ENCODE measurements at regions not wholly inside any gene's neighbourhood (a gene's known extent, or its start where the extent isn't known, plus 50 kb on each side); places are given as distances from the start of the nearest gene placed in this dataset.

DNA sequence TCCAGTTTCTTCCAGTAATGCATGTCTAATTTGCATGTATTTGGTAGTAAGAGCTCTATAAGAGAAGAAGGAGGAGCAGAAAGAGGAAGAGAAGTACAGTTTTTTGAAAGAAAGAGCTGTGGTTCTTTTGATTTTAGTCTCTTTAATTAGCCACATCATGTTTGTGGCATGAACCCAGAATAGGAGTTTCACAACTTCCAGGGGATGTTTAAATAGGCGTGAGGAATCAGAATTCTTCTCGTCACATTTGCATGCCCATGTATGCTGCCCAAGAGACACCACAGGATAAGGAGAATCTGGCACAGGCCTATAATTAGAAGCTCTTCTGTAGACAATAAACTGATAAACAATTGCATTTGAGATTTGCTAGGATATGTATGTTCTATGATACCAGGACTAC is 78.7 kb downstream of the GAS1 start:
- no peak overlapping the region for H3K9ac ChIP-seq (ENCODE audit: insufficient read depth, low read depth, low read length)
- H3K4me2 ChIP-seq (ENCODE audit: low read depth, low read length) = no peak overlapping the region
- no peak overlapping the region for H3K27ac ChIP-seq (ENCODE audit: extremely low read length, insufficient read depth, low read length)
- no TSS peak for BruUV-seq (replicated peaks)
- FAIRE-seq (no peak), DNase-seq (ENCODE audit: low spot score) (no peak), ATAC-seq (no peak)
- CTCF ChIA-PET (ENCODE audit: low intra/inter-chr PET ratio, low total read pairs) = no interaction called here
- H3K9me3 ChIP-seq (ENCODE audit: low read length) = no peaks in the 10 kb centered on the region
- no peaks in the 10 kb centered on the region for H3K79me2 ChIP-seq (ENCODE audit: insufficient read depth, low read length)
- 12% methylated on average over 2 of the region's 2 CpGs for WGBS (ENCODE audit: low lambda C conversion rate)
- no peaks in the 10 kb centered on the region for H3K4me1 ChIP-seq (ENCODE audit: insufficient read depth, low read length)
- intact Hi-C loops (cut with micrococcal nuclease; ENCODE audit: unreplicated experiment) = no loop called here
- no peaks in the 10 kb centered on the region for H3K36me3 ChIP-seq (replicated peaks in 1 of 2; ENCODE audit: control insufficient read depth in 1 of 2, insufficient read depth in 2 of 2, low read length in 2 of 2)
- in situ Hi-C loops (cut with HindIII; ENCODE audit: extremely low pct_ligation_motif_present, low pct_unique_long_range_greater_than_20kb) = no loop called here
- H2AFZ ChIP-seq (ENCODE audit: low read length) = no peak overlapping the region
- no peaks in the 10 kb centered on the region for H4K20me1 ChIP-seq (ENCODE audit: insufficient read depth, low read length)
- no peak overlapping the region for H3K4me3 ChIP-seq (replicated peaks in 1 of 3; ENCODE audit: insufficient read depth in 1 of 3, low read depth in 2 of 3, low read length in 3 of 3)
- POLR2A ChIA-PET = no interaction called here
- H3K27me3 ChIP-seq (ENCODE audit: control insufficient read depth in 1 of 2, insufficient read depth in 2 of 2, low read length in 2 of 2) = no peaks in the 10 kb centered on the region; a peak in 1 of 5 replicates
- TF ChIP-seq NFIC (IDR thresholded peaks at IDR 0.05; ENCODE audit: low read length) (no peak), GZF1 (CRISPR knock-in tag; IDR thresholded peaks at IDR 0.05) (no peak), TCF7L2 (IDR thresholded peaks at IDR 0.05; ENCODE audit: low read depth, low read length) (no peak), ZNF350 (CRISPR knock-in tag; IDR thresholded peaks at IDR 0.05; ENCODE audit: borderline replicate concordance, low read depth) (no peak), ZNF3 (CRISPR knock-in tag; IDR thresholded peaks at IDR 0.05) (no peak), ZNF879 (CRISPR knock-in tag; IDR thresholded peaks at IDR 0.05) (no peak), KDM6A (CRISPR knock-in tag; IDR thresholded peaks at IDR 0.05; ENCODE audit: low read depth) (no peak), ZNF543 (CRISPR knock-in tag; IDR thresholded peaks at IDR 0.05) (no peak), DNMT3B (CRISPR knock-in tag; conservative IDR thresholded peaks at IDR 0.05) (no peak), EED (CRISPR knock-in tag; IDR thresholded peaks at IDR 0.05) (no peak), ZNF207 (IDR thresholded peaks at IDR 0.05; ENCODE audit: borderline replicate concordance) (no peak), ZNF563 (CRISPR knock-in tag; IDR thresholded peaks at IDR 0.05) (no peak), NR2F2 (IDR thresholded peaks at IDR 0.05; ENCODE audit: borderline replicate concordance, low read depth) (no peak)
- TF ChIP-seq, protein P1, sequence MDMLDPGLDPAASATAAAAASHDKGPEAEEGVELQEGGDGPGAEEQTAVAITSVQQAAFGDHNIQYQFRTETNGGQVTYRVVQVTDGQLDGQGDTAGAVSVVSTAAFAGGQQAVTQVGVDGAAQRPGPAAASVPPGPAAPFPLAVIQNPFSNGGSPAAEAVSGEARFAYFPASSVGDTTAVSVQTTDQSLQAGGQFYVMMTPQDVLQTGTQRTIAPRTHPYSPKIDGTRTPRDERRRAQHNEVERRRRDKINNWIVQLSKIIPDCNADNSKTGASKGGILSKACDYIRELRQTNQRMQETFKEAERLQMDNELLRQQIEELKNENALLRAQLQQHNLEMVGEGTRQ (IDR thresholded peaks at IDR 0.05; ENCODE audit: low read depth, low read length) = no peak
- TF ChIP-seq, protein P1 (CRISPR knock-in tag; IDR thresholded peaks at IDR 0.05; ENCODE audit: borderline replicate concordance) = no peak
- TF ChIP-seq, protein P2, sequence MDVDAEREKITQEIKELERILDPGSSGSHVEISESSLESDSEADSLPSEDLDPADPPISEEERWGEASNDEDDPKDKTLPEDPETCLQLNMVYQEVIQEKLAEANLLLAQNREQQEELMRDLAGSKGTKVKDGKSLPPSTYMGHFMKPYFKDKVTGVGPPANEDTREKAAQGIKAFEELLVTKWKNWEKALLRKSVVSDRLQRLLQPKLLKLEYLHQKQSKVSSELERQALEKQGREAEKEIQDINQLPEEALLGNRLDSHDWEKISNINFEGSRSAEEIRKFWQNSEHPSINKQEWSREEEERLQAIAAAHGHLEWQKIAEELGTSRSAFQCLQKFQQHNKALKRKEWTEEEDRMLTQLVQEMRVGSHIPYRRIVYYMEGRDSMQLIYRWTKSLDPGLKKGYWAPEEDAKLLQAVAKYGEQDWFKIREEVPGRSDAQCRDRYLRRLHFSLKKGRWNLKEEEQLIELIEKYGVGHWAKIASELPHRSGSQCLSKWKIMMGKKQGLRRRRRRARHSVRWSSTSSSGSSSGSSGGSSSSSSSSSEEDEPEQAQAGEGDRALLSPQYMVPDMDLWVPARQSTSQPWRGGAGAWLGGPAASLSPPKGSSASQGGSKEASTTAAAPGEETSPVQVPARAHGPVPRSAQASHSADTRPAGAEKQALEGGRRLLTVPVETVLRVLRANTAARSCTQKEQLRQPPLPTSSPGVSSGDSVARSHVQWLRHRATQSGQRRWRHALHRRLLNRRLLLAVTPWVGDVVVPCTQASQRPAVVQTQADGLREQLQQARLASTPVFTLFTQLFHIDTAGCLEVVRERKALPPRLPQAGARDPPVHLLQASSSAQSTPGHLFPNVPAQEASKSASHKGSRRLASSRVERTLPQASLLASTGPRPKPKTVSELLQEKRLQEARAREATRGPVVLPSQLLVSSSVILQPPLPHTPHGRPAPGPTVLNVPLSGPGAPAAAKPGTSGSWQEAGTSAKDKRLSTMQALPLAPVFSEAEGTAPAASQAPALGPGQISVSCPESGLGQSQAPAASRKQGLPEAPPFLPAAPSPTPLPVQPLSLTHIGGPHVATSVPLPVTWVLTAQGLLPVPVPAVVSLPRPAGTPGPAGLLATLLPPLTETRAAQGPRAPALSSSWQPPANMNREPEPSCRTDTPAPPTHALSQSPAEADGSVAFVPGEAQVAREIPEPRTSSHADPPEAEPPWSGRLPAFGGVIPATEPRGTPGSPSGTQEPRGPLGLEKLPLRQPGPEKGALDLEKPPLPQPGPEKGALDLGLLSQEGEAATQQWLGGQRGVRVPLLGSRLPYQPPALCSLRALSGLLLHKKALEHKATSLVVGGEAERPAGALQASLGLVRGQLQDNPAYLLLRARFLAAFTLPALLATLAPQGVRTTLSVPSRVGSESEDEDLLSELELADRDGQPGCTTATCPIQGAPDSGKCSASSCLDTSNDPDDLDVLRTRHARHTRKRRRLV (CRISPR knock-in tag; IDR thresholded peaks at IDR 0.05) = no peak
- TF ChIP-seq, protein P3, sequence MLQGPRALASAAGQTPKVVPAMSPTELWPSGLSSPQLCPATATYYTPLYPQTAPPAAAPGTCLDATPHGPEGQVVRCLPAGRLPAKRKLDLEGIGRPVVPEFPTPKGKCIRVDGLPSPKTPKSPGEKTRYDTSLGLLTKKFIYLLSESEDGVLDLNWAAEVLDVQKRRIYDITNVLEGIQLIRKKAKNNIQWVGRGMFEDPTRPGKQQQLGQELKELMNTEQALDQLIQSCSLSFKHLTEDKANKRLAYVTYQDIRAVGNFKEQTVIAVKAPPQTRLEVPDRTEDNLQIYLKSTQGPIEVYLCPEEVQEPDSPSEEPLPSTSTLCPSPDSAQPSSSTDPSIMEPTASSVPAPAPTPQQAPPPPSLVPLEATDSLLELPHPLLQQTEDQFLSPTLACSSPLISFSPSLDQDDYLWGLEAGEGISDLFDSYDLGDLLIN (CRISPR knock-in tag; IDR thresholded peaks at IDR 0.05; ENCODE audit: borderline replicate concordance) = no peak
- TF ChIP-seq, protein P4, sequence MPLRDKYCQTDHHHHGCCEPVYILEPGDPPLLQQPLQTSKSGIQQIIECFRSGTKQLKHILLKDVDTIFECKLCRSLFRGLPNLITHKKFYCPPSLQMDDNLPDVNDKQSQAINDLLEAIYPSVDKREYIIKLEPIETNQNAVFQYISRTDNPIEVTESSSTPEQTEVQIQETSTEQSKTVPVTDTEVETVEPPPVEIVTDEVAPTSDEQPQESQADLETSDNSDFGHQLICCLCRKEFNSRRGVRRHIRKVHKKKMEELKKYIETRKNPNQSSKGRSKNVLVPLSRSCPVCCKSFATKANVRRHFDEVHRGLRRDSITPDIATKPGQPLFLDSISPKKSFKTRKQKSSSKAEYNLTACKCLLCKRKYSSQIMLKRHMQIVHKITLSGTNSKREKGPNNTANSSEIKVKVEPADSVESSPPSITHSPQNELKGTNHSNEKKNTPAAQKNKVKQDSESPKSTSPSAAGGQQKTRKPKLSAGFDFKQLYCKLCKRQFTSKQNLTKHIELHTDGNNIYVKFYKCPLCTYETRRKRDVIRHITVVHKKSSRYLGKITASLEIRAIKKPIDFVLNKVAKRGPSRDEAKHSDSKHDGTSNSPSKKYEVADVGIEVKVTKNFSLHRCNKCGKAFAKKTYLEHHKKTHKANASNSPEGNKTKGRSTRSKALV (CRISPR knock-in tag; IDR thresholded peaks at IDR 0.05) = no peak

Measured in HepG2 (cell line).